SKM-1 (cell line): ENCODE measurements at regions not wholly inside any gene's neighbourhood (a gene's known extent, or its start where the extent isn't known, plus 50 kb on each side); places are given as distances from the start of the nearest gene placed in this dataset.
"Not testable (repeated sequence)": the region's sequence is repeated elsewhere in the genome, so short reads cannot be mapped to it uniquely, and the experiment has no call there.

Experiments used
- DNase-seq: peaks from one replicate; lab custom pipeline; 2025; ENCODE audit not compliant: unreplicated experiment; lab: John Stamatoyannopoulos, UW

DNA sequence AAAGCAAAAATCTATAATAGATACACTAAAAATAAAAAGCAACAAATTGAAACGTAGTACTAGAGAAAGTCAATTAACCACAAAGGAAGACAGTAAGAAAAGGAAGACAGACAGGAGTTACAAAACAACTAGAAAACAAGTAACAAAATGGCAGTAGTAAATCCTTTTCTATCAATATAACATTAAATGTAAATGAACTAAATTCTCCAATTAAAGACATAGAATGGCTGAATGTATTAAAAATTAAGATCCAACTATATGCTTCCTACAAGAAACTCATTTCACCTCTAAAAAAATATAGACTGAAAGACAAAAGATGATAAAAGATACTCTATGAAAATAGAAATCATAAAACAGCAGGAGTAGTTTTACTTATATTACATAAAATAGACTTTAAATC, 79.1 kb downstream of the CTH start:
- DNase-seq, result no peak

GRCh38 chr1:70495370-70495769, 84.3 kb downstream of the CTH start:
- DNase-seq, result no peak

DNA sequence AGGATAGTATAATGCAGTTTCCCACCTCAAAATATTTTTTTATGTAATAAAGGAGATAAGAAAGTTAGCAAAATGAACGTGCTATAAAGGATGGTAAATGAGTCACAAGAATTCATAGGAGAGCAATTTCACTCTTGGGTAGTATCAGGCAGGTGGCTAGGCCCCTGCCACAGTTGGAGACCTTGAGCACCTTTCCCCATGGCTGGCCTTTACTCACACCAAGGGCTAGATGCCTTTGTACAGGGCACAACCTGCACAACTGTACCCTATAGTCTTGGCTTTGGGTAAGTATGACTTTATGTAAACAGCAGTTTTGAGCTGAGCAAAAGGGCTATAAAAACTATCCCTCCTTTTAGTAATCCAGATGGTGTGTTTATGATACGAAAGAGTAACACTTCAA, 85.1 kb downstream of the CTH start:
- no peak for DNase-seq

- no peak for DNase-seq
Measured at GRCh38 chr1:70497152-70497551, 86.1 kb downstream of the CTH start.

- no peak for DNase-seq
Measured at GRCh38 chr1:70498666-70499065, 87.6 kb downstream of the CTH start.

DNA sequence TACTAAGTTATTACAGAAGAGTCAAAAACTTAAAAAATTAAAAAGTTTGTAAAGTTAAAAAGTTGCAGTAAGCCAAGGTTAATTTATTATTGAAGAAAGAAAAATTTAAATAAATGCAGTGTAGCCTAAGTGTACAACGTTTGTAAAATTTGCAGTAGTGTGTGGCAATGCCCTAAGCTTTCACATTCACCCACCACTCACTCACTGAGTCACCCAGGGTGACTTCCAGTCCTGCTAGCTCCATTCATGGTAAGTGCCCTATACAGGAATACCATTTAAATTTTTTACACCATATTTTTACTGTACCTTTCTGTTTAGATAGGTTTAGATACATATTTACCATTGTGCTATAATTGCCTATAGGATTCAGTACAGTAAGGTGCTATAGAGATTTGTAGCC, 88.6 kb downstream of the CTH start:
- no peak for DNase-seq

GRCh38 chr1:70503358-70503757, 92.3 kb downstream of the CTH start:
- DNase-seq, result no peak

DNA sequence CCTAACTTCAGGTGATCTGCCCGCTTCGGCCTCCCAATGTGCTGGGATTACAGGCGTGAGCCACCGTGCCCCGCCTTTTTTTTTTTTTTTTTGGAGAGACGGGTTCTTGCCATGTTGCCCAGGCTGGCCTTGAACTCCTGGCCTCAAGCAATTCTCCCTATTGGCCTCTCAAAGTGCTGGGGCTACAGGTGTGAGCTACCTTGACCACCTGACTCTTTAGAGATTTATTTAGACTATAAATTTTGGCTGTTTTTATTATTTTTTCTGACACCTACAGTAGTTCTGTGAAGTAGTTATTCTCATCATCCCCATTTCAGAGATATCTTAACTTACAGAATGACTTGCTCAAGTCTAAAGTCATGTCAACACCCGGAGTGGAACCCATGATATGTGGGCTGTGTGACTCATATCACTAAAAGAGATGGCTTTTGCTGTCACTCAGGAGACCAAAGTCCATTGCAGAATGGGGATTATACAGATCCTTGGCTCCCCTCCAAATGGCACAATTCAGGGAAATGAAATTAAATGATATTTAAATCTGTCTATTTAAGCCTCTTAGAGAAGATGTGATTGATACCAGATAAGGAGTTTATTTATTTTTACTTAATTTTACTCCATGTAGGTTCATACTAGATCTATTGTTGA, 93.2 kb downstream of the CTH start:
- DNase-seq, result no peak

DNA sequence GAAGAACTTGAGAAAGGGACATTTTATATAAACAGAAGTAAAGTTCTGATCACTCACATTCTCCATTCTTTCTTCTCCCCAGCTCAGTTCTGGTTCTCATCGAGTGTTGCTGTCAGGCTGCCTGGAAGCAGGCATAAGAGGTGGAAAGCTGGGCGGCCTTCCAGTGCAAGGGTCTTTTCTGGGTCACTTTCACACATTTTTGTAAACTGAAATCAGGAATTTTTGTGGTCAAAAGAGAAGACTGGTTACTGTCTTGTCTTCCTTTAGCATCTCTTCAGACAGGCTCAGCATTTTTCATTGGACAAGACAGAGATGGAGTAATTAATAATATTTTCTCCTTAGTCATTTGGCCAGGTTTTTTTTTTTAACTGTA, 93.7 kb downstream of the CTH start:
- DNase-seq, result no peak

DNA sequence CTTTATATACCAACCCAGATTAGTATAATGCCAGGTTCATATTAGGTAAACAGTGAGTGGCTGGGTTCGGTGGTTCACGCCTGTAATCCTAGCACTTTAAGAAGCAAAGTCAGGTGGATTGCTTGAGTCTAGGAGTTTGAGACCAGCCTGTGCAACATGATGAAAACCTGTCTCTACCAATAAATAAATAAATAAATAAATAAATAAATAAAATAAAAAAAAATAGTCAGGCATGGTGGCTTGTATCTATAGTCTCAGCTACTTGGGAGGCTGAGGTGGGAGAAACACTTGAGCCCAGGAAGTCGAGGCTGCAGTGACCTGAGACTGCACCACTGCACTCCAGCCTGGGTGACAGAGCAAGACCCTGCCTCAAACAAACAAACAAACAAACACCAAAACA, 96.9 kb downstream of the CTH start:
- not testable (repeated sequence) for DNase-seq

- peak; percentile 82 for DNase-seq
Measured at GRCh38 chr1:70509996-70510876, 99.2 kb downstream of the CTH start.

DNA sequence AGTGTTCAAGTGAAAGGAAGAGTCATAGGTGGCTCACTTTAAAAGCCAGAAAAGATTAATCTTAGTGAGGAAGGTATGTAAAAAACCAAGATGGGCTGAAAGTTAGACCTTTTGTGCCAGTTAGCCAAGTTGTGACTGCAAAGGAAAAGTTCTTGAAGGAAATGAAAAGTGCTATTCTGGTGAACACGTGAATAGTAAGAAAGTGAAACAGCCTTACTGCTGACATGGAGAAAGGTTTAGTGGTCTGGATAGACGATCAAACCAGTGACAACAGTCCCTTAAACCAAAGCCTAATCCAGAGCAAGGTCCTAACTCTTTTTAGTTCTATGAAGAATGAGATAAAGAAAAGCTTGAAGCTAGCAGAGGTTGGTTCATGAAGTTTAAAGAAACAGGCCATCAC, 106.4 kb downstream of the CTH start:
- no peak for DNase-seq

- DNase-seq, result no peak
Measured at GRCh38 chr1:70518106-70518505, 107.0 kb downstream of the CTH start.

GRCh38 chr1:70528590-70529333, 117.7 kb downstream of the CTH start:
- peak; percentile 24 for DNase-seq

DNA sequence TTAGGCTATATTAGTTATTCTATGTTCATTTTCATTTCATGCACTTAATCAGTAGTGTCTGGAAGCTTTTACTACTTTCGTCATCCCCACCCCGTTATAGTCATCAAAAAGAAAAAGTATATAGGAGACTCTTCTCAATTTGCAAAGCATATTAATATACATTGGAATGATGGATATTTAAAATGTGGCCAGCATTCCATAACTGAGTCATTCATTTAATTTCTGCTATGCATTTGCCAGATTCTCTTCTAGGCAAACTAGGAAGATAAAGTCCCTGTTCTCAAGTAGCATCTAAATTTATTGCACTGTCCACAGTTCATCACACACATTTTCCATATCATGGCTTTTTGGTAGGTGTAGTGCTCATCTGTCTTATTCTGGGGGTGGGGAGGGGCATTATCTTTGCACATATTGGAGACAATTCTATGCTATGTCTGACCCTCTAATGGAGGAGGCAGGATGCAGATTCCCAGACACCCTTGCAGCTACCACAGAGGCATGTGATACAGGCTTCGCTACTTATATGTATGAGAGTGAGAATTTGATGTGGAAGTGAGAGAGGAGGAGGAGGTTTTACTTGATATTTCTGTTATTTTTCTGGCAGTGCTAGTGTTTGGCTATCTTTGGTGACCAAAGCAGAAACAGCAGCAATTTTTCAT, 125.8 kb downstream of the CTH start:
- no peak for DNase-seq

DNA sequence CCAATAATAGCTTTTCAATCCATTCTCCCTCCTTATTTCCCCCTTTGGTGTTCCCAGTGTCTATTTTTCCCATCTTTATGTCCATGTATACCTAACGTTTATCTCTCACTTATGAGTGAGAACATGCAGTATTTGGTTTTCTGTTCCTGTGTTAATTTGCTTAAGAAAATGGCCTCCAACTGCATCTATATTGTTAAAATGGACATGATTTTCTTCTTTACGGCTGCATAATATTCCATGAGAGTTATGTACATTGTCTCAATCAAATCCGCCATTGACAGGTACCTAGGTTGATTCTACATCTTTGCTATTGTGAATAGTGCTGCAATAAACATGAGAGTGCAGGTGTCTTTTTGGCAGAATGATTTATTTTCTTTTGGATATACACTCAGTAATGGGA, 126.7 kb downstream of the CTH start:
- no peak for DNase-seq

DNA sequence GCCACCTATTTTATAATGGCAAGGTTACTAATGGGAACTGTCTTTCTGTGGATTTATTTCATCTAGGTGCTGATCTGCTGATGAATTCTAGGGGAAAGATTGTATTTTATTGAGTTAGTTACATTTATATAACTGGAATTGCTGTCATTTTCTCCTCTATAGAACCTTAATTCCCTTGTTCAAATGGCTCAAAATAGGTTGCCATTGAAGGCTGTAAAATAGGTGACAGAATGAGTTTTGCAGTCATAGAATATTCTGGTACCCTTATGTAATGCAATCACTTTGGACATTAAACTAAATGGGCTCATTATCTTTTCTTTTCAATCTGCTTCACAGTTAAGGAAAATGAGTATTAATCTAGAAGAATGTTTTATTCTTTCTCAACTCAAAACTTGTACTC, 131.0 kb downstream of the CTH start:
- no peak for DNase-seq

DNA sequence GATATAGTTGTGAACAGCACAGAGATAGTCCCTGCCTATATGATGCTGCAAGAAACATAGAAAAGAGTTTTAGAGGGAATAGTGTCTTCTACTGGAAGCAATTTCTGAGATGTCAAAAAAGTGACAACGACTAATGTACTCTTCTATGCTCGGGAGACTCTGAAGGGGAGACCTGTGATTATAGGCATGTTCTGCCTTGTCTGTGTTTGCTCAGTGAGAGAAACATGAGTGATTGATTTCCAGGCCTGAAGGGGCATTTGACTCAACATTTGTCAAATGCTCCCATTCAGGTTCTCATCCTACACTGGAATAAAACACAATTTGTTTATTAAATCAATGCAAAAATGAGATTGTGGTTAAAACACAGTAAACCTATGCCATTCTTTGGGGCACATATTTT, 131.8 kb downstream of the CTH start:
- no peak for DNase-seq

- DNase-seq, result no peak
Measured at GRCh38 chr1:70546726-70547125, 135.7 kb downstream of the CTH start.

GRCh38 chr1:70552662-70553566, 141.8 kb downstream of the CTH start:
- DNase-seq, result no peak
